B cell (primary cell): ENCODE measurements at regions not wholly inside any gene's neighbourhood (a gene's known extent, or its start where the extent isn't known, plus 50 kb on each side); places are given as distances from the start of the nearest gene placed in this dataset.

Experiments used
- ATAC-seq: fragments of 200-7000 bp; cut with Tn5 transposase; one replicate; pipeline ENCODE4 v1.10.0; 2021; ENCODE audit warnings: low read depth, mild to moderate bottlenecking, moderate number of reproducible peaks, moderate library complexity
- CTCF ChIA-PET: fragments of 350-600 bp; sonication (Branson Sonifier 250); formaldehyde crosslinking; loops from one replicate; lab custom pipeline; 2021; ENCODE audit warnings: antibody characterized with exemption, inconsistent platforms; lab: Charles Lee
- POLR2A ChIA-PET: fragments of 350-600 bp; sonication (Branson Sonifier 250); formaldehyde crosslinking; loops from one replicate; lab custom pipeline; 2021; ENCODE audit warnings: antibody characterized with exemption; lab: Charles Lee
- DNase-seq: peaks from one replicate; pipeline ENCODE4 v3.0.0; 2013
- H2AFZ ChIP-seq: 2 replicates; pipeline ENCODE4 v1.6.1; 2012; ENCODE audit warnings: mild to moderate bottlenecking, low read depth, low read length; ENCODE audit not compliant: insufficient read depth, poor library complexity, severe bottlenecking
- H3K27ac ChIP-seq, 2 donors: 1 replicate in 1 of 2; 2 replicates in 1 of 2; pipeline ENCODE4 v1.5.1; 2012 to 2013; ENCODE audit warnings: low read length in 2 of 2, mild to moderate bottlenecking in 2 of 2, moderate library complexity in 1 of 2
- H3K27me3 ChIP-seq, 4 experiments: fragments of 200-600 bp in 1 of 4; sonication (generic) in 1 of 4; replicated peaks in 1 of 4; 1 replicate in 2 of 4; 2 replicates in 2 of 4; pipeline versions ENCODE4 v1.6.1 to v1.7.0; 2013 to 2016; ENCODE audit warnings: low read length in 3 of 4, mild to moderate bottlenecking in 2 of 4, mixed read lengths in 1 of 4, moderate library complexity in 1 of 4; ENCODE audit not compliant: insufficient read depth in 4 of 4, control insufficient read depth in 3 of 4; ENCODE audit errors: control extremely low read depth in 1 of 4
- H3K36me3 ChIP-seq, 2 experiments: replicated peaks in 1 of 2; 1 replicate in 1 of 2; 2 replicates in 1 of 2; pipeline versions ENCODE4 v1.6.1 to v1.7.1; 2013; ENCODE audit warnings: low read length in 1 of 2; ENCODE audit not compliant: insufficient read depth in 2 of 2, control insufficient read depth in 1 of 2; ENCODE audit errors: control extremely low read depth in 1 of 2, extremely low read depth in 1 of 2
- H3K4me1 ChIP-seq, 2 donors: fragments of 200-600 bp in 1 of 2; sonication (generic) in 1 of 2; 1 replicate in 1 of 2; 2 replicates in 1 of 2; pipeline versions ENCODE4 v1.5.1 to v1.6.1; 2013 to 2017; ENCODE audit warnings: low read length in 2 of 2; ENCODE audit not compliant: control insufficient read depth in 2 of 2, insufficient read depth in 2 of 2
- H3K4me2 ChIP-seq: replicated peaks from 2 replicates; pipeline ENCODE3; 2012; ENCODE audit warnings: mild to moderate bottlenecking, low read depth, low read length; ENCODE audit not compliant: poor library complexity, severe bottlenecking
- H3K4me3 ChIP-seq, 5 experiments: fragments of 200-600 bp in 1 of 5; sonication (generic) in 1 of 5; 1 replicate in 3 of 5; 2 replicates in 2 of 5; pipeline versions ENCODE4 v1.5.1 to v1.7.0; 2011 to 2016; ENCODE audit warnings: low read length in 4 of 5, mild to moderate bottlenecking in 4 of 5, low read depth in 2 of 5, control low read depth in 1 of 5, moderate library complexity in 1 of 5; ENCODE audit not compliant: insufficient read depth in 1 of 5; ENCODE audit errors: control extremely low read depth in 1 of 5, extremely low read depth in 1 of 5
- H3K79me2 ChIP-seq: fragments of 200-600 bp; sonication (generic); one replicate; pipeline ENCODE4 v1.6.0; 2016; ENCODE audit warnings: low read length; ENCODE audit not compliant: control insufficient read depth, insufficient read depth
- H3K9ac ChIP-seq: fragments of 200-600 bp; sonication (generic); 2 replicates; pipeline ENCODE4 v1.6.1; 2017; ENCODE audit warnings: mild to moderate bottlenecking, low read length, moderate library complexity
- H3K9me3 ChIP-seq, 3 donors: one replicate each; pipeline versions ENCODE4 v1.6.1 to v1.7.1; 2013; ENCODE audit warnings: low read length in 2 of 3; ENCODE audit not compliant: control insufficient read depth in 2 of 3, insufficient read depth in 1 of 3; ENCODE audit errors: control extremely low read depth in 1 of 3
- H4K20me1 ChIP-seq: 2 replicates; pipeline ENCODE4 v1.6.0; 2012; ENCODE audit warnings: mild to moderate bottlenecking, low read length; ENCODE audit not compliant: insufficient read depth, control insufficient read depth, poor library complexity, severe bottlenecking
- H3K27ac Mint-ChIP-seq: one replicate; pipeline ENCODE4 v1.8.0; 2021; ENCODE audit warnings: mixed read lengths
- H3K27me3 Mint-ChIP-seq: one replicate; pipeline ENCODE4 v1.8.0; 2021; ENCODE audit warnings: mixed read lengths
- H3K4me1 Mint-ChIP-seq: one replicate; pipeline ENCODE4 v1.8.0; 2021; ENCODE audit warnings: mixed read lengths
- H3K4me3 Mint-ChIP-seq: one replicate; pipeline ENCODE4 v1.8.0; 2021; ENCODE audit warnings: mixed read lengths
- H3K9me3 Mint-ChIP-seq: one replicate; pipeline ENCODE4 v1.8.0; 2022; ENCODE audit warnings: mixed read lengths; ENCODE audit not compliant: insufficient read depth
- CTCF ChIP-seq: fragments of 200-600 bp; IDR thresholded peaks from one replicate; pipeline ENCODE4 v1.8.0; 2022; ENCODE audit warnings: antibody characterized with exemption, mild to moderate bottlenecking
- EZH2 ChIP-seq: IDR thresholded peaks from 2 replicates; pipeline ENCODE4 v1.6.1; 2012; ENCODE audit warnings: borderline replicate concordance, low read depth, mild to moderate bottlenecking, moderate library complexity, low read length; ENCODE audit not compliant: insufficient read depth, poor library complexity, severe bottlenecking
- WGBS: methylation state at CpG from one replicate; pipeline ENCODE4 v1.1.5; 2013; ENCODE audit warnings: missing lambda C conversion rate; ENCODE audit not compliant: insufficient coverage; 5-methylcytosine and 5-hydroxymethylcytosine counted together
- intact Hi-C: fragments of 100-400 bp; cut with micrococcal nuclease; formaldehyde crosslinking; loops from one replicate; pipeline ENCODE4 v1.10.0; 2022

DNA sequence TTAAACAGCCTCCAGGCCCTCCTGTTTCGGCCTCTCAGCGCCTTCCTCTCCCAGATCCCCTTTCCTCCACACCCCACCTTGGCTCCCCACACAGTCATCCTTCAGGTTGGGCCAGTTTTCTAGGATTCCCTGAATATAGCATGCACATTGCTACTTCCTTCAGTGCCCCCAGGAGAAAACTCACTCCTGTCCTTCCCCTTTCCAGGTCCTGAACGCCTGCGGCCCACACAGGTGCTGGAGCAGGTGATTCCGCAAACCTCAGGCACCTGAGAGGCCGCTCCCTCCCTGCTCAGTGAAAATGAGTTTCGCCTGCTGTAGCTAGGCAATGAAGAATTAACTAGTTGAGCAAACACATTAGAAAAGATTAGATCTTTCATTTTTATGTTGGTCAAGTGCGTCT lies 185.0 kb downstream of the MED10 start:
- H3K4me1 Mint-ChIP-seq, result peaks cover 24% of the 10 kb centered on the region
- H3K9ac ChIP-seq, result no peak overlapping the region
- no peak for ATAC-seq
- H3K79me2 ChIP-seq, result no peaks in the 10 kb centered on the region
- H3K9me3 ChIP-seq, result peaks cover 0 to 9% (median 0%) of the 10 kb centered on the region in 3 donors
- no peaks in the 10 kb centered on the region for H4K20me1 ChIP-seq
- no peaks in the 10 kb centered on the region for H3K9me3 Mint-ChIP-seq
- no peak overlapping the region for H3K4me2 ChIP-seq
- intact Hi-C loops, result no loop called here
- WGBS, result 69% methylated on average over 2 of the region's 8 CpGs
- no peak overlapping the region for H3K27ac Mint-ChIP-seq
- H3K36me3 ChIP-seq, result no peaks in the 10 kb centered on the region
- no peak overlapping the region for H3K4me3 ChIP-seq
- ChIA-PET CTCF (interaction anchor here (1.3 kb wide), 1 partner anchor 21 kb away, joined by 3 read pairs; no protein-coding TSS in a partner anchor), POLR2A (no interaction called here)
- TF ChIP-seq EZH2 (no peak), CTCF (no peak)
- no peak for DNase-seq
- H3K4me1 ChIP-seq, result peaks cover 3 to 12% of the 10 kb centered on the region in 2 donors
- no peaks in the 10 kb centered on the region for H3K27me3 ChIP-seq
- no peaks in the 10 kb centered on the region for H3K27me3 Mint-ChIP-seq
- H3K27ac ChIP-seq, result no peak overlapping the region
- no peak overlapping the region for H3K4me3 Mint-ChIP-seq
- H2AFZ ChIP-seq, result no peak overlapping the region

- Histone ChIP-seq H2AFZ (no peak overlapping the region), H4K20me1 (no peaks in the 10 kb centered on the region), H3K9me3 (no peaks in the 10 kb centered on the region), H3K27me3 (peaks cover 0 to 2% (median 0%) of the 10 kb centered on the region in 4 experiments), H3K27ac (no peak overlapping the region), H3K36me3 (no peaks in the 10 kb centered on the region), H3K4me1 (peaks cover 8 to 22% of the 10 kb centered on the region in 2 donors), H3K79me2 (no peaks in the 10 kb centered on the region), H3K9ac (no peak overlapping the region), H3K4me2 (no peak overlapping the region), H3K4me3 (no peak overlapping the region)
- Mint-ChIP-seq H3K9me3 (no peaks in the 10 kb centered on the region), H3K4me3 (no peak overlapping the region), H3K27me3 (no peaks in the 10 kb centered on the region), H3K27ac (no peak overlapping the region), H3K4me1 (peaks cover 35% of the 10 kb centered on the region)
- WGBS, result 78% methylated on average over 4 of the region's 7 CpGs
- ATAC-seq (no peak), DNase-seq (no peak)
- POLR2A ChIA-PET, result no interaction called here
- no peak for TF ChIP-seq EZH2
- TF ChIP-seq CTCF, result no peak
- CTCF ChIA-PET, result no interaction called here
- intact Hi-C loops, result no loop called here
Observed at GRCh38 chr5:6190838-6191237, 187.5 kb downstream of the MED10 start.
